Dermis microvascular lymphatic vessel endothelial cell (primary cell): ENCODE measurements at regions not wholly inside any gene's neighbourhood (a gene's known extent, or its start where the extent isn't known, plus 50 kb on each side); places are given as distances from the start of the nearest gene placed in this dataset.
"Not testable (repeated sequence)": the region's sequence is repeated elsewhere in the genome, so short reads cannot be mapped to it uniquely, and the experiment has no call there.

Source experiments
- DNase-seq, 2 donors: peaks; one replicate each; pipeline versions ENCODE4 v3.0.0 to v3.0.0-alpha.2; 2010; ENCODE audit warnings: low read depth in 2 of 2

- DNase-seq = peak; percentile 14 to 46
Measured at GRCh38 chr7:26061678-26062603, 90.1 kb upstream of the NFE2L3 start.

GRCh38 chr7:26065652-26066051 is 86.3 kb upstream of the NFE2L3 start:
- DNase-seq = no peak

DNA sequence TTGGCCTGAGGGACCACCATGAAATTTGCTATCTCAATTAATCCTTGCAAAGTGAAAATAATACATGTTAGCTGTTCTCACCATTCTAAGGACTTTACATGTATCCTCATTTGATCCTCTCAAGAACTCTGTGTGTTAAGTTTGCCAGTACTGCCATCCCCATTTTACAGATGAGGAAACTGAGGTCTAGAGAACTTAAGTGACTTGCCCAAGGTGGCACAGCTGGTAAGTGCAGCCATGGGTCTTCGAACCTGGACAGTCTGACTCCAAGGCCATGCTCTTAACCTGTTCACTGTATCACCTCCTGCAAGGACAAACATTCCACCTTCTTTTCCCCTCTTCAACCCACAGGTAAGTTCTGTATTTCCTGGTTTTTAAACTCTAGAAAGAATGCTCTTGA is 85.3 kb upstream of the NFE2L3 start:
- no peak for DNase-seq

- no peak for DNase-seq
Measured at GRCh38 chr7:26070290-26070689, 81.7 kb upstream of the NFE2L3 start.

DNA sequence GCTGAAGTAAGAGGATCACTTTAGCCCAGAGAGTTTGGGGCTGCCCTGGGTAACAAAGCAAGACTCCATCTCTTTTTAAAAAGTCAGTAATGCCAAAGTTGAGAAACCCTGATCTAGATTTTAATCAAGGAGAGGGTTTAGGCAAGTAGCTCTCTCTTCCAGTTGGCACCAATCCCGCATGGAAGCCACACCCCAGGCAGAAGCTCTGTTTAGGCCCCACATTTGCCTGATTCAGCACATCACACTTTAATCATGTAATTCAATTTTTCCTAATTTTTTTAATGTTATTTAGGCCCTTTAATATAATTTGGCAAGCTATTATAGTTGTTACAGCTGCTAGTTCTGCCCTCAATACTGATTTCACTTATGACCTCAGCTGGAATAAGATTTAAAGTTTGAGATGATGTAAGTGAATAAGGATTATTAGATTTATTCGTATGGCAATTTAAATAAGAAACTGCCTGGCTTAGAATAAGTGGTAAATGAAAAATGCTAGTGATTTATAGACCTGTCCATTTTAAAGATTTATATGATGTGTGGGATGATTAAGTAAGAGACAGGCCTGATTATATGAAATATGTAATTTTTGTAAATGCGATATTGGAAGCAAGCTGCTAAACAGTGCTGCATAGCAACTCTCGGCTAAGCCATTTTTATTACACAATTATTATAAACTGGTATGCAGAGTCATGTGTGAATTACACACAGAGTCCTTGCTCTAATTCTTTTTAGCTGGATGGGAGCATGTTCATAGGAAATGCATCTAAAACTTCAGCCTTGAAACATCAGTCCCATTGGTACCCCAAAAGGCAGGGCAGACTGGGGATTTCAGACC is 80.2 kb upstream of the NFE2L3 start:
- no peak for DNase-seq

DNA sequence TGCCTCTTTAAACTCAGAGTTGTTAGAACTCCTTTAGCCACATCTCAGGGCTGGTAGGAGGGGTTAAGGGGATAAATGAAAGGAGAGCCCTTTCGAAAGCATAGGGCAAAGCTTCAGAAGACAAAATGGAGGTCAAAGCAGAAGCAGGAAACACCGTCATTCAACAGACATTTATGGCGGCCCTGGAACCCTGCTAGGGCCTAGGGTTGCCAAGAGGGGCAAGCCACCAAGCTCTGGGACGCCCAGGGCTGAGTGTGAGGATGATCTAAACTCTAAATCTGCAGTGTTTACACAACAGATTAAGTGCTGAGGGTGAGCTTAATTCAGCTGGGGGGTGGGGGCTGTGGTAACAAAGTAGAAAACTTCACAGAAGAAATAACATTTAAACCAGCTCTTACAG is 79.0 kb upstream of the NFE2L3 start:
- DNase-seq = no peak

- DNase-seq = no peak
Measured at GRCh38 chr7:26074919-26075318, 77.1 kb upstream of the NFE2L3 start.

DNA sequence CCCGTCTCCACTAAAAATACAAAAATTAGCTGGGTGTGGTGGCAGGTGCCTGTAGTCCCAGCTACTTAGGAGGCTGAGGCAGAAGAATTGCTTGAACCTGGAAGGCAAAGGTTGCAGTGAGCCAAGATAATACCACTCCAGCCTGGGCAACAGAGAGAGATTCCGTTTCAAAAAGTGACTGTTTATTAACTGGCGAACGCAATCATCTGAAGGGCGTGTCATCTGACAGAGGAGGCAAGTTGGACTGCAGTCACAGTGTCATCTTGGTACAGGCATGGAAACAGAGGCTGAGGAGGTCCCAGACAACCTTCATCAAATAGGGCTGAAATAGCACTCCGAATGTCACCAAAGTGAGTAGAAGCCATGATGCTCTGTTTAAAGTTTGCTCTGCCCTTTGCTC is 75.3 kb upstream of the NFE2L3 start:
- no peak for DNase-seq

- DNase-seq = peak; percentile 36 to 65
Measured at GRCh38 chr7:26078437-26079336, 73.3 kb upstream of the NFE2L3 start.

- DNase-seq = no peak
Measured at GRCh38 chr7:26081638-26082037, 70.4 kb upstream of the NFE2L3 start.

- no peak for DNase-seq
Measured at GRCh38 chr7:26083113-26083512, 68.9 kb upstream of the NFE2L3 start.

DNA sequence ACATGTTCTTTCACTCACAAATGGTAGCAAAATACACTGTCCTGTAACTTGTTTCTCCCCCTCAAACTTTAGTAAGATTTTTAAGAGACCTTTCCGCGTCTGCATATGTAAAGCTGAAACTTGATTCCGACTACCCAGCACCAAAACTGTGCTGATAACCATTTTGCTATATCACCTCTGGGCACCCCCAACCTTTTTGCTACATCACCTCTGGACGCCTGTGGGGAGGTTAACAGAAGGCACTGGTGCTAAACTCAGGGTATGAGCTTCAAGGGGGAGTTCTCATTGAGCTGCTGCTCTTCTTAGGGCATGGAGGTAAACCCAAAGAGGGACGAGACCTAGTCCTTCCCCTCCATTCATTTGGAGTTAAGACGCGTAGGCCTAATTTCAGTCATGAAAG is 67.6 kb upstream of the NFE2L3 start:
- DNase-seq = no peak

GRCh38 chr7:26085771-26086170 is 66.2 kb upstream of the NFE2L3 start:
- no peak for DNase-seq

DNA sequence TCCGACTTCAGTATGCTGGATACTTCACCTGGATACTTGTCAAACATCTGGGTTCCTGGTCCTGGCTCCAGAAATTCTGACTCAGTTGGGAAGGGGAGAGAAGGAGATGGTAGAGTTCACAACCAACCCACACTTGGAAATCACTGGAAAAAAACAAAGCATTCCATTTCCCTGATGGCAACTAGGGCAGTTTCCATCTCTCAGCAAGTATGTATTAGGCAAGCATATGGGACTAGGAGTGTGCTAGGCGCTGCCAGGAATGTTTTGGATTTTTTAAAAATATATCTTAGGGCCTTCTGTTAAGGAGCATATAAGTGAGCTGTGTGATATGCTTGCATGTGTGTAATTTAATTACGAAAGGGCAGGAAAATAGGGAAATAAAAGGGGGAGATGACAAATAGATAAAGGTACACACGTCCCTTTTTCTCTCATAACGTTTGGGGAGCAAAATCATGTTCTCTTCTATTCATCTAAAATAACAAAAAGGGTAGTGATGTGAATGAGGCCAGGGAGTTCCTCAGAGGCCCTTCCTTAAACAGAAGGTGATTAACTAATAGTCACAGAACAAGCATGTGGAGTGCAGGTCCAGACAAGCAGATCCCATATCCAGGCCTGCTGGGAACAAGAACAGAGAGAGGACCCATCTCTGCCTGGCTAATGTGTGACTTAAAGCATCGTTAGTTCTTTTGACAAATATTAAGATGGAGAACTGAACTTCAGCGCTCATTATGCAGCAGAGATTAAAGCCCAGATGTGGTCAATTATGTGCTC is 64.5 kb upstream of the NFE2L3 start:
- no peak for DNase-seq

- DNase-seq = not testable (repeated sequence)
Measured at GRCh38 chr7:26089469-26089868, 62.5 kb upstream of the NFE2L3 start.

- peak; percentile 75 for DNase-seq
Measured at GRCh38 chr7:26090927-26091519, 61.0 kb upstream of the NFE2L3 start.

DNA sequence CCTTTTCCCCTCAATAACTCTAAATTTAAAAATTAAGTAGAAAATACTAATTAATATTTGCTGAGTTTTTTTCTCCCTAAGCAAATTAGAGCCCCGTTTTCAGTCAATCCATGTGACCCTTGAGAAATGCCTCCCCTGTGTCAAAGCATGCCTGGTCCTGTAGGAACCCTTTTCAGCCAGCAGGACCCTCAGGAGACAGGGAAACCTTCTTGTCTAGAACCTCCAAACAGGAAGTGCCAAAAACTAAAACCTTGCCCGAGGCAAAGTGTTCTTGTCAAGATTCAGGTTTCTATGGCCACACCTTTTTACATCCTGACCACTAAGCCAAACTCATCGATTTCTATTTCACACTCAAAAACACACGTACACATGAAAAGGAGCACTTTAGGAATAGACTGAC is 60.1 kb upstream of the NFE2L3 start:
- peak in 1 of 2 donors; percentile 16 for DNase-seq

- DNase-seq = no peak
Measured at GRCh38 chr7:26093023-26093422, 59.0 kb upstream of the NFE2L3 start.

- no peak for DNase-seq
Measured at GRCh38 chr7:26096136-26096535, 55.9 kb upstream of the NFE2L3 start.
